ENCODE measurements at regions not wholly inside any gene's neighbourhood (a gene's known extent, or its start where the extent isn't known, plus 50 kb on each side); places are given as distances from the start of the nearest gene placed in this dataset.

DNA sequence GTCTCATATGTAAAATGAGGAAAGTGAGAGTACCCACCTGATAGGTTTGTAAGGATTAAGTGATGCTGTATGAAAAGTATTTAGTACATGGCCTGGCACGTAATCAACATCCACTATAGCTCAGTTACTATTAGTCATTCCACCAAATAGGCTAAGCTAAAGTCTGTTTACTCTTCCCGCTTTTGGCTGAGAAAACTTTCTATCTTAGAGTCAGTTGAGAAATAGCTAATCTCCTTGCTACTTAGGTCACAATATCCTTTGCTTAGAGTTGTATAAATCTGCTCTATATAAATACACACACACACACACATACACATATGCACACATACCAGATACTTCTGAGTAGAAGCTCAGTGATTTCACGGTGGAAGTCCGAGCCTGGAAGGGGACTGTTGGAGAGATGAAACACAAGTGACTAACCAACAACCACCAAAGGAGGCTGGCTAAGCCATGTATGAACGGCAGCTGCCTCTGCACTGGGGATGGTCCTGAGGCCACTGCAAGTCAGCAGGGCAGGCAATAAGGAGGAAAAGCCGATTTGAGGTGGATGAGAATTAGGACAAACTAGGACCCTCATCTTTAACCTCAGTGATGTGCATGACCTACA is 104.6 kb upstream of the EPHA4 start:
- Mint-ChIP-seq H3K27ac (ENCODE audit: unreplicated experiment) (no peak overlapping the region), H3K27me3 (ENCODE audit: unreplicated experiment) (no peaks in the 10 kb centered on the region), H3K4me1 (ENCODE audit: unreplicated experiment) (no peaks in the 10 kb centered on the region), H3K4me3 (ENCODE audit: unreplicated experiment) (no peak overlapping the region), H3K36me3 (ENCODE audit: low read depth, unreplicated experiment) (no peaks in the 10 kb centered on the region), H3K9me3 (ENCODE audit: unreplicated experiment) (no peaks in the 10 kb centered on the region)
- TF ChIP-seq, protein P1, sequence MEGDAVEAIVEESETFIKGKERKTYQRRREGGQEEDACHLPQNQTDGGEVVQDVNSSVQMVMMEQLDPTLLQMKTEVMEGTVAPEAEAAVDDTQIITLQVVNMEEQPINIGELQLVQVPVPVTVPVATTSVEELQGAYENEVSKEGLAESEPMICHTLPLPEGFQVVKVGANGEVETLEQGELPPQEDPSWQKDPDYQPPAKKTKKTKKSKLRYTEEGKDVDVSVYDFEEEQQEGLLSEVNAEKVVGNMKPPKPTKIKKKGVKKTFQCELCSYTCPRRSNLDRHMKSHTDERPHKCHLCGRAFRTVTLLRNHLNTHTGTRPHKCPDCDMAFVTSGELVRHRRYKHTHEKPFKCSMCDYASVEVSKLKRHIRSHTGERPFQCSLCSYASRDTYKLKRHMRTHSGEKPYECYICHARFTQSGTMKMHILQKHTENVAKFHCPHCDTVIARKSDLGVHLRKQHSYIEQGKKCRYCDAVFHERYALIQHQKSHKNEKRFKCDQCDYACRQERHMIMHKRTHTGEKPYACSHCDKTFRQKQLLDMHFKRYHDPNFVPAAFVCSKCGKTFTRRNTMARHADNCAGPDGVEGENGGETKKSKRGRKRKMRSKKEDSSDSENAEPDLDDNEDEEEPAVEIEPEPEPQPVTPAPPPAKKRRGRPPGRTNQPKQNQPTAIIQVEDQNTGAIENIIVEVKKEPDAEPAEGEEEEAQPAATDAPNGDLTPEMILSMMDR (IDR thresholded peaks at IDR 0.05; ENCODE audit: unreplicated experiment), result no peak
- no peak for DNase-seq (ENCODE audit: low spot score)

DNA sequence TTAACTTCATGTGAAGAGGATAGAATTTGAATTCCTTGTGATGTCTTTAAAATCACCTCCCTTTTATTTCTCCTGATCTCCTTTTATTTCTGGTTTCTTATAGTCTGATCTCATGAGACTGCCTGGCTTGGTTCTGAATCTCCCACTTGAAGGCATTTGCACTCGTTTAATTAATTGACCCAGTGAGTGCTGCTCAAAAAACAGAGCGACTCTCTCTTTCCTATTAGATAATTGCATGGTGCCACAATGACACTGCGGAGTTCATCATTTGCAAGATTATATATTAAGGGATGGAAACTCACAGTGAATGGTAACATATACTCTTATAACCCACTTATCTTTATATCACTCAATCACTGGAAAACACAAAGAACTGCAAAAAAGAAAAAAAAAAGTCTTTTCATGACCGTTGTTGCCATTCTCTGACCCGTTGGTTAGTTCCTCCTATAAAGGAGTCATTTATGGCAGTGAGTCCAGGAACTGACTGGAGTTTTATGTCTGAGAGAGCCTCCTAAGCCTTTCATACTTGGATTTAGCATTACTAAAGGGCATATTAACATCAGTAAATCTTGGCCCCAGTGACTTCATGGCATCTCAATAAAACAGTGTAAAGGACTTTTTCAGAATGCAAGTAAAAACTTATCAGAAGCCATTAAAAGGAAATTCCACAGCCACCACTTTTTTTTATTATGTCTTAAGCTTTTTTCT is 103.3 kb upstream of the EPHA4 start:
- Mint-ChIP-seq H3K4me1 (ENCODE audit: unreplicated experiment) (no peaks in the 10 kb centered on the region), H3K9me3 (ENCODE audit: unreplicated experiment) (no peaks in the 10 kb centered on the region), H3K27ac (ENCODE audit: unreplicated experiment) (no peak overlapping the region), H3K4me3 (ENCODE audit: unreplicated experiment) (no peak overlapping the region), H3K36me3 (ENCODE audit: low read depth, unreplicated experiment) (no peaks in the 10 kb centered on the region), H3K27me3 (ENCODE audit: unreplicated experiment) (no peaks in the 10 kb centered on the region)
- DNase-seq (ENCODE audit: low spot score), result no peak
- TF ChIP-seq, protein P1 (IDR thresholded peaks at IDR 0.05; ENCODE audit: unreplicated experiment), result no peak

DNA sequence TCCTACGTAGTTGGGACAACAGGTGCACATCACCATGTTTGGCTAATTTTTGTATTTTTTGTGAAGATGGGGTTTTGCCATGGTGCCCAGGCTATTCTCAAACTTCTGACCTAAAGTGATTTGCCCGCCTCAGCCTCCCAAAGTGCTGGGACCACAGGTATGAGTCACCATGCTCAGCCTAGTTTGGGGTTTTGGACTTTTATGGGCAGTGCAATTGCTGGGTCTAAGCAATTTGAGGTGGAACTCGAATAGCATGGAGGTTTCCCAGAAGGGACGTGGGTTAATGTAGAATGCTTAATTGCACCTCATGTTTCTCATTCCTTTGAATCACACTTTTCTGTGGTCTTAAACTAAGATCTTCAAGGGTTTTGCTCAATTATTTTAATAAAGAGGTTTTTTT is 102.3 kb upstream of the EPHA4 start:
- Mint-ChIP-seq H3K4me1 (ENCODE audit: unreplicated experiment) (no peaks in the 10 kb centered on the region), H3K27ac (ENCODE audit: unreplicated experiment) (no peak overlapping the region), H3K4me3 (ENCODE audit: unreplicated experiment) (no peak overlapping the region), H3K9me3 (ENCODE audit: unreplicated experiment) (no peaks in the 10 kb centered on the region), H3K36me3 (ENCODE audit: low read depth, unreplicated experiment) (no peaks in the 10 kb centered on the region), H3K27me3 (ENCODE audit: unreplicated experiment) (no peaks in the 10 kb centered on the region)
- TF ChIP-seq, protein P1 (IDR thresholded peaks at IDR 0.05; ENCODE audit: unreplicated experiment), result no peak
- no peak for DNase-seq (ENCODE audit: low spot score)

DNA sequence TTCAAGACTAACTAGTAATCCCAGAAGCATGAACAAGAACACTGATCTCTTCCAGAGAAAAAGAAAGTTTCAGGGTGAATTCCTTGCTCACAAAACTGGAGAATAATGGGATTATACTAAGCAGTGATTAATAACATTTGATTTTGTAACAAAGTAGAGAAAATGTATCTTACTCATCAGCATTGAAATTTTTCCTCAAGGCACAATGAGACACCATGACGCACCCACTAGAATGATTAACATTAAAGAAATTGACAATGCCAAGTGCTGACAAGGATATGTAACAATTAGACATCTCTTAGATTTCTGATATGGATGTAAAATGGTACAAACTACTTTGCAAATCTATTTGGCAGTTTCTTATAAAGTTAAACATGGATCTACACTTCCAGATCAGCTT is 101.1 kb upstream of the EPHA4 start:
- no peaks in the 10 kb centered on the region for H3K27me3 Mint-ChIP-seq (ENCODE audit: unreplicated experiment)
- no peaks in the 10 kb centered on the region for H3K9me3 Mint-ChIP-seq (ENCODE audit: unreplicated experiment)
- no peak overlapping the region for H3K4me3 Mint-ChIP-seq (ENCODE audit: unreplicated experiment)
- no peaks in the 10 kb centered on the region for H3K4me1 Mint-ChIP-seq (ENCODE audit: unreplicated experiment)
- H3K36me3 Mint-ChIP-seq (ENCODE audit: low read depth, unreplicated experiment), result no peaks in the 10 kb centered on the region
- no peak overlapping the region for H3K27ac Mint-ChIP-seq (ENCODE audit: unreplicated experiment)
- TF ChIP-seq, protein P1 (IDR thresholded peaks at IDR 0.05; ENCODE audit: unreplicated experiment), result no peak
- DNase-seq (ENCODE audit: low spot score), result no peak

DNA sequence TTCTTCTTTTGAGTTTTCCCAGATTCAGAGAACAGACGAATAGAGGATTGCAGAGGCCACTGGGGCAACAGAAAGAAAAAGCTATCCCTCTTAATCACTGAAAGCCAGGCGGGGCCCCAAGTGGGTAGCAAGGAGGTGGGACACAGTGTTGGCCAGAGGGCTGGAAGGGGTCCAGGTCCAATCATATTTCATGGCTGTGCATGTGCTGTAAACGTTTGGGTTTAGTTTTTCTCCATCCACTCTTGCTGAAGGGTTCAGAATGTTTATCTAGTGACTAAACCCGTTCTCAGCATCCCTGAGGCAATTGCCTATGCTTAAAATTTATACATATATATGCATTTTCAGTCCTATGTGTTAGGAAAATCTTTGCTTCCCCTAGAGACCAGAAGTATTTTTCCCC is 99.4 kb upstream of the EPHA4 start:
- H3K9me3 Mint-ChIP-seq (ENCODE audit: unreplicated experiment), result no peaks in the 10 kb centered on the region
- no peaks in the 10 kb centered on the region for H3K27me3 Mint-ChIP-seq (ENCODE audit: unreplicated experiment)
- TF ChIP-seq, protein P1 (IDR thresholded peaks at IDR 0.05; ENCODE audit: unreplicated experiment), result no peak
- no peak overlapping the region for H3K27ac Mint-ChIP-seq (ENCODE audit: unreplicated experiment)
- no peaks in the 10 kb centered on the region for H3K4me1 Mint-ChIP-seq (ENCODE audit: unreplicated experiment)
- DNase-seq (ENCODE audit: low spot score), result no peak
- no peak overlapping the region for H3K4me3 Mint-ChIP-seq (ENCODE audit: unreplicated experiment)
- no peaks in the 10 kb centered on the region for H3K36me3 Mint-ChIP-seq (ENCODE audit: low read depth, unreplicated experiment)
